WTC11 (cell line): ENCODE measurements at regions not wholly inside any gene's neighbourhood (a gene's known extent, or its start where the extent isn't known, plus 50 kb on each side); places are given as distances from the start of the nearest gene placed in this dataset.

Experiments used
- ATAC-seq: fragments of 200-7000 bp; cut with Tn5 transposase; 2 replicates; pipeline ENCODE4 v1.10.0; 2021; ENCODE audit warnings: mild to moderate bottlenecking, moderate library complexity
- CTCF ChIA-PET: fragments of 300-600 bp; sonication (Branson Sonifier 250); formaldehyde crosslinking; loops from one replicate; lab custom pipeline; 2021; ENCODE audit warnings: antibody characterized with exemption; lab: Charles Lee
- POLR2A ChIA-PET: fragments of 350-600 bp; sonication (Branson Sonifier 250); formaldehyde crosslinking; loops from one replicate; lab custom pipeline; 2021; ENCODE audit warnings: antibody characterized with exemption; lab: Charles Lee
- DNase-seq: peaks from one replicate; pipeline ENCODE4 v3.0.0; 2021; ENCODE audit warnings: low spot score
- H3K27ac Mint-ChIP-seq: 2 replicates; pipeline ENCODE4 v1.8.0; 2021; ENCODE audit warnings: mixed read lengths
- H3K27me3 Mint-ChIP-seq: 2 replicates; pipeline ENCODE4 v1.8.0; 2021; ENCODE audit warnings: low read depth, mild to moderate bottlenecking, moderate library complexity, mixed read lengths
- H3K36me3 Mint-ChIP-seq: 2 replicates; pipeline ENCODE4 v1.8.0; 2021; ENCODE audit warnings: mixed read lengths
- H3K4me1 Mint-ChIP-seq: 2 replicates; pipeline ENCODE4 v1.8.0; 2022; ENCODE audit warnings: mixed read lengths
- H3K4me3 Mint-ChIP-seq: 2 replicates; pipeline ENCODE4 v1.8.0; 2021; ENCODE audit warnings: mild to moderate bottlenecking, moderate library complexity, mixed read lengths
- H3K9me3 Mint-ChIP-seq: 2 replicates; pipeline ENCODE4 v1.8.0; 2021; ENCODE audit warnings: mixed read lengths
- ATF1 ChIP-seq: sonication (generic); formaldehyde crosslinking; IDR thresholded peaks from 2 replicates; pipeline ENCODE4 v1.8.1; 2023; ENCODE audit warnings: mild to moderate bottlenecking, moderate library complexity, missing genetic modification reagents
- CBFB ChIP-seq: sonication (generic); formaldehyde crosslinking; IDR thresholded peaks from 2 replicates; pipeline ENCODE4 v1.8.1; 2022; ENCODE audit warnings: mild to moderate bottlenecking, low read depth, missing genetic modification reagents
- E2F1 ChIP-seq: sonication (generic); formaldehyde crosslinking; IDR thresholded peaks from 2 replicates; pipeline ENCODE4 v1.8.0; 2022; ENCODE audit warnings: mild to moderate bottlenecking, missing genetic modification reagents
- E2F4 ChIP-seq: sonication (generic); formaldehyde crosslinking; IDR thresholded peaks from 2 replicates; pipeline ENCODE4 v1.8.1; 2022; ENCODE audit warnings: low read depth, mild to moderate bottlenecking, moderate library complexity, missing genetic modification reagents, borderline replicate concordance
- EMX1 ChIP-seq: fragments of 250-450 bp; sonication (Bioruptor Pico); IDR thresholded peaks from 2 replicates; pipeline ENCODE4 v1.8.0; 2021; ENCODE audit warnings: mild to moderate bottlenecking
- ETV6 ChIP-seq: sonication (generic); formaldehyde crosslinking; IDR thresholded peaks from 2 replicates; pipeline ENCODE4 v1.8.1; 2022; ENCODE audit warnings: mild to moderate bottlenecking, missing genetic modification reagents
- GABPB1 ChIP-seq: sonication (generic); formaldehyde crosslinking; IDR thresholded peaks from 2 replicates; pipeline ENCODE4 v1.8.1; 2023; ENCODE audit warnings: mild to moderate bottlenecking, missing genetic modification reagents
- MXD4 ChIP-seq: fragments of 250-450 bp; sonication (Bioruptor Pico); IDR thresholded peaks from 2 replicates; pipeline ENCODE4 v1.8.0; 2021; ENCODE audit warnings: mild to moderate bottlenecking, moderate library complexity, borderline replicate concordance
- NFE2L1 ChIP-seq: sonication (generic); formaldehyde crosslinking; IDR thresholded peaks from 2 replicates; pipeline ENCODE4 v1.8.1; 2023; ENCODE audit warnings: missing genetic modification reagents
- NR1H2 ChIP-seq: sonication (generic); formaldehyde crosslinking; IDR thresholded peaks from 2 replicates; pipeline ENCODE4 v1.9.0; 2021; ENCODE audit warnings: mild to moderate bottlenecking, moderate library complexity, missing genetic modification reagents
- PRRX2 ChIP-seq: fragments of 250-450 bp; sonication (Bioruptor Pico); IDR thresholded peaks from 2 replicates; pipeline ENCODE4 v1.8.0; 2021; ENCODE audit warnings: mild to moderate bottlenecking
- RELA ChIP-seq: sonication (generic); formaldehyde crosslinking; IDR thresholded peaks from 2 replicates; pipeline ENCODE4 v1.8.1; 2022; ENCODE audit warnings: missing genetic modification reagents, mild to moderate bottlenecking, borderline replicate concordance
- SP1 ChIP-seq: sonication (generic); formaldehyde crosslinking; conservative IDR thresholded peaks from 2 replicates; pipeline ENCODE4 v1.8.1; 2022; ENCODE audit warnings: missing genetic modification reagents
- TEAD1 ChIP-seq: sonication (generic); formaldehyde crosslinking; IDR thresholded peaks from 2 replicates; pipeline ENCODE4 v1.8.0; 2022; ENCODE audit warnings: mild to moderate bottlenecking, missing genetic modification reagents
- ZNF263 ChIP-seq: sonication (generic); formaldehyde crosslinking; IDR thresholded peaks from 2 replicates; pipeline ENCODE4 v1.8.1; 2022; ENCODE audit warnings: low read depth, mild to moderate bottlenecking, moderate library complexity, missing genetic modification reagents
- ZNF281 ChIP-seq: sonication (generic); formaldehyde crosslinking; IDR thresholded peaks from 2 replicates; pipeline ENCODE4 v1.8.0; 2023; ENCODE audit warnings: mild to moderate bottlenecking, missing genetic modification reagents
- ZNF396 ChIP-seq: fragments of 250-450 bp; sonication (Bioruptor Pico); IDR thresholded peaks from 2 replicates; pipeline ENCODE4 v1.8.0; 2021; ENCODE audit warnings: mild to moderate bottlenecking, moderate library complexity, borderline replicate concordance
- ZNF416 ChIP-seq: fragments of 250-450 bp; sonication (Bioruptor Pico); IDR thresholded peaks from 2 replicates; pipeline ENCODE4 v1.9.0; 2021; ENCODE audit warnings: mild to moderate bottlenecking, inconsistent platforms
- TF ChIP-seq, protein P1 (sequence below): sonication (generic); formaldehyde crosslinking; IDR thresholded peaks from 2 replicates; pipeline ENCODE4 v1.8.1; 2022; ENCODE audit warnings: missing genetic modification reagents, borderline replicate concordance

DNA sequence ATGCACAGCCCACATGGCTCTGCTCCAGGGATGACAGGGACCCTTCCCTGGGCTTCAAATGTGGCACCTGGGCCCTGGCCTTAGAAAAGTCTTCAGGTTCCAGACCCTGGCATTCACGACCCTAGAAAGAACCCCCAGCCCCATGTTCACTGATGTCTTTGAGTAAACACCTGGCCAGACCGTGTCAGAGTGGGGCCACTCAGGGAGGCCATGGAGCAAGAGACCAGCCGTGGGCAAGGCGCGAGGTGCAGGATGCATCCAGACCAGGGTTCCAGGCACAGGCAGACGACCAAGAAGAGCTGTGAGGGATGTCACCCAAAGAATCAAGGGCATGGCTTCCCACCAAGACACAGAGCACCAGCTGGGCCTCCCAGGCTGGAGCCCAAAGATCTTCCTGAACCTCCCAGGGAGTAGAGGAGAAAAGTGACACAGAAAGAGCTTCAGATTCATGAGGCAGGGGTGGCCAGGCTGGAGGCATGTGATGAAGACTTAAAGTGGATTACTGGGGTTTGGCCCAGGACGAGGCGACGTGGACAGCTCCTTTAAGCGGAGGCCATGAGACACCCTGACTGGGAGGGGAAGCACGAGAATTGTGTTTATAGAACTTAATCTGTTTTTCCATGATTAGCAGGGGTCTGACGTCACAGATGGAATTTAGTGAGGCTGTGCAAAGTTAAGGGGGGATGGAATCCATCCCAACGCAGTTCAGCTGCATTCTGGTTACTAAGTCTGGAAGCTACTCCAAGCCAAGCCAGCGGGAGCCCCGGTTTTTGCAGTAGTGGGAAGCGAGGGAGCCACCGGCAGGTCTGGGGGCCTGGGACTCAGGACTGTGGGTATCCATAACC is 61.6 kb downstream of the ARL6IP4 start:
- Mint-ChIP-seq H3K36me3 (no peaks in the 10 kb centered on the region), H3K27ac (no peak overlapping the region), H3K4me3 (no peak overlapping the region), H3K27me3 (no peaks in the 10 kb centered on the region; the same call in 1 of the 2 replicates), H3K4me1 (no peaks in the 10 kb centered on the region), H3K9me3 (no peaks in the 10 kb centered on the region)
- DNase-seq (no peak), ATAC-seq (no peak)
- TF ChIP-seq ATF1 (CRISPR knock-in tag) (no peak), RELA (CRISPR knock-in tag) (no peak), SP1 (no peak), E2F4 (CRISPR knock-in tag) (no peak), ZNF263 (CRISPR knock-in tag) (no peak), CBFB (no peak), ZNF396 (no peak), PRRX2 (no peak), MXD4 (CRISPR knock-in tag) (no peak), NFE2L1 (CRISPR knock-in tag) (no peak), GABPB1 (no peak), TEAD1 (CRISPR knock-in tag) (no peak), ZNF281 (CRISPR knock-in tag) (no peak), EMX1 (CRISPR knock-in tag) (no peak), NR1H2 (CRISPR knock-in tag) (no peak), ZNF416 (CRISPR knock-in tag) (no peak)
- TF ChIP-seq, protein P1, sequence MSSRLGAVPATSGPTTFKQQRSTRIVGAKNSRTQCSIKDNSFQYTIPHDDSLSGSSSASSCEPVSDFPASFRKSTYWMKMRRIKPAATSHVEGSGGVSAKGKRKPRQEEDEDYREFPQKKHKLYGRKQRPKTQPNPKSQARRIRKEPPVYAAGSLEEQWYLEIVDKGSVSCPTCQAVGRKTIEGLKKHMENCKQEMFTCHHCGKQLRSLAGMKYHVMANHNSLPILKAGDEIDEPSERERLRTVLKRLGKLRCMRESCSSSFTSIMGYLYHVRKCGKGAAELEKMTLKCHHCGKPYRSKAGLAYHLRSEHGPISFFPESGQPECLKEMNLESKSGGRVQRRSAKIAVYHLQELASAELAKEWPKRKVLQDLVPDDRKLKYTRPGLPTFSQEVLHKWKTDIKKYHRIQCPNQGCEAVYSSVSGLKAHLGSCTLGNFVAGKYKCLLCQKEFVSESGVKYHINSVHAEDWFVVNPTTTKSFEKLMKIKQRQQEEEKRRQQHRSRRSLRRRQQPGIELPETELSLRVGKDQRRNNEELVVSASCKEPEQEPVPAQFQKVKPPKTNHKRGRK (CRISPR knock-in tag), result no peak
- CTCF ChIA-PET, result interaction anchor here (0.8 to 4.7 kb wide), 5 partner anchors 22 to 323 kb away, joined by 3 to 42 read pairs (median 7); no protein-coding TSS in a partner anchor
- POLR2A ChIA-PET, result no interaction called here

DNA sequence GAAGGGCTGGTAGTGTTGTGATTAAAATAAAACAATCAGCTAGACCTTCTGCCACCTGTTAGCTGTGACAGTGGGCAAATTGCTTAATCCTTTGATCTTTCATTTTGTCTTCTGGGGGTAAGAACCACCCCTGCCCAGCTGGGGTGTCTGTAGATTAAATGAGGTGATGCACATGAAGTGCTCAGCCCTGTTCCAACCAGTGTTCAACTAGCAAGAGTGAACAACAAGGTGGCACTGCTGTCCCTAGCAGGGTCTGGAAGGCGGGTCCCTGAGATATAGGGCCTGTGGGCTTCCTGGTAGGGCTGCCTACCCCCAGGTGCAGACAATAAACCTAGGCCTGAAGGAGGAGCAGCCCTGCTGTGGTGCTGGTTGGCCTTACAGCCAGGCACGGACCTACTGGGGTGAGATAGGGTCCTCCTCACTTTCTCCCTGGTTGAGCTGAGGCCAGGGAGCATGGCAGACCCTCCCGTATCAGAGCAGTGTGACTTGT is 60.6 kb downstream of the ARL6IP4 start:
- ChIA-PET POLR2A (no interaction called here), CTCF (interaction anchor here (4.7 kb wide), 1 partner anchor 23 kb away, joined by 25 read pairs; no protein-coding TSS in a partner anchor)
- Mint-ChIP-seq H3K27ac (no peak overlapping the region), H3K27me3 (no peaks in the 10 kb centered on the region; the same call in 1 of the 2 replicates), H3K4me3 (no peak overlapping the region), H3K9me3 (no peaks in the 10 kb centered on the region), H3K36me3 (no peaks in the 10 kb centered on the region), H3K4me1 (no peaks in the 10 kb centered on the region)
- TF ChIP-seq NFE2L1 (CRISPR knock-in tag), result no peak
- no peak for TF ChIP-seq PRRX2
- no peak for TF ChIP-seq MXD4 (CRISPR knock-in tag)
- TF ChIP-seq E2F4 (CRISPR knock-in tag), result no peak
- TF ChIP-seq E2F1 (CRISPR knock-in tag), result no peak
- TF ChIP-seq ETV6 (CRISPR knock-in tag), result no peak
- TF ChIP-seq SP1, result no peak
- ATAC-seq (peak; percentile 10; the same call in 1 of the 2 replicates), DNase-seq (no peak)
